ENCODE measurements at regions not wholly inside any gene's neighbourhood (a gene's known extent, or its start where the extent isn't known, plus 50 kb on each side); places are given as distances from the start of the nearest gene placed in this dataset.
A peak's percentile ranks its signal among the peaks of the same experiment; 100 is the strongest.

DNA sequence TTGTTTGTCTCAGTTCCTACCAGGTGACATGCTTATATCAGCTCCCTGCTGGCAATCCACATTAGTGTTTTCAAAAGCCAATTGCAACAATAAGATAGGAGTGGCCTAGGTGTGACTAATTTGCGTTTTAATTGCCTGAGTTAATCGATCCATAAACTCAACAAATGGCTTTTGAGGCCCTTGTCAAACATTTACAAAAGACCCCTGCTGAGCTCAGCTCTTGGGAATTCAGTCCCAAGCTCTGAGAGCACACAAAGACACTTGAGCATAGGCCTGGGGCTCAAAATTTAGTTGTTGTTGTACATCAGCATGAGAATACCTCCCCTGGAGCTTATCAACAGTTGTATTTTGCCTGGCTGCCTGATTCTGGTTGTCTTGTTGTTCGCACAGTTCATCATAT is 1134.4 kb upstream of the TSPY4 start:
- intact Hi-C loops (cut with DNase I; ENCODE audit: low total_unique reads) (no loop called here), in situ Hi-C loops (cut with MboI; ENCODE audit: low sequenced_read_pairs in 4 of 4) (no loop called here)
- no peak overlapping the region for H3K4me3 ChIP-seq
- H3K9me3 ChIP-seq, result no peaks in the 10 kb centered on the region
- ATAC-seq, result no peak
- H3K4me1 ChIP-seq, result no peaks in the 10 kb centered on the region
- TF ChIP-seq POLR2A (IDR thresholded peaks at IDR 0.05), result no peak
- TF ChIP-seq, protein P1, sequence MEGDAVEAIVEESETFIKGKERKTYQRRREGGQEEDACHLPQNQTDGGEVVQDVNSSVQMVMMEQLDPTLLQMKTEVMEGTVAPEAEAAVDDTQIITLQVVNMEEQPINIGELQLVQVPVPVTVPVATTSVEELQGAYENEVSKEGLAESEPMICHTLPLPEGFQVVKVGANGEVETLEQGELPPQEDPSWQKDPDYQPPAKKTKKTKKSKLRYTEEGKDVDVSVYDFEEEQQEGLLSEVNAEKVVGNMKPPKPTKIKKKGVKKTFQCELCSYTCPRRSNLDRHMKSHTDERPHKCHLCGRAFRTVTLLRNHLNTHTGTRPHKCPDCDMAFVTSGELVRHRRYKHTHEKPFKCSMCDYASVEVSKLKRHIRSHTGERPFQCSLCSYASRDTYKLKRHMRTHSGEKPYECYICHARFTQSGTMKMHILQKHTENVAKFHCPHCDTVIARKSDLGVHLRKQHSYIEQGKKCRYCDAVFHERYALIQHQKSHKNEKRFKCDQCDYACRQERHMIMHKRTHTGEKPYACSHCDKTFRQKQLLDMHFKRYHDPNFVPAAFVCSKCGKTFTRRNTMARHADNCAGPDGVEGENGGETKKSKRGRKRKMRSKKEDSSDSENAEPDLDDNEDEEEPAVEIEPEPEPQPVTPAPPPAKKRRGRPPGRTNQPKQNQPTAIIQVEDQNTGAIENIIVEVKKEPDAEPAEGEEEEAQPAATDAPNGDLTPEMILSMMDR (IDR thresholded peaks at IDR 0.05 in 4 of 5, conservative IDR thresholded peaks at IDR 0.05 in 1 of 5), result no peak
- H3K27ac ChIP-seq, result no peak overlapping the region
- no peaks in the 10 kb centered on the region for H3K27me3 ChIP-seq
- DNase-seq, result no peak
- no peaks in the 10 kb centered on the region for H3K36me3 ChIP-seq

DNA sequence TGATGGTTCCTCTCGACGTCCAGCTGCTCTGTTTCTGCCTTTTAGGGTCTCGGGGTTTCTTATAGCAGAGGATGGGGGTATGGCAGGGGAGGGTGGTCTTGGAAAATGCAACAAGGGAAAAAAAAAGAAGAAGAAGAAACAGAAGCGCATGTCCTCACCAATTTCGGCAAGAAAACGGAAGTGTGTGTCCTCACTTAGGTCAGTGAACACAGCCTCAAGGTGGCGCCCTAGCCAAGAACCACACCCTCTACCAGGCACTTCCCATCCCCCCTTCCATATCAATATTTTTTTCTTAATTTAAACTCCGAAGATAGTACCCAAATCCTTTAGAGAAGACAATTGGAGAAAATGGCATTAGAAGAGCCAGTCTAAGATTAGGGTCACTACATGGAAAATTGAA is 1096.1 kb upstream of the TSPY4 start:
- Histone ChIP-seq H3K27me3 (no peaks in the 10 kb centered on the region), H3K9me3 (no peaks in the 10 kb centered on the region), H3K4me1 (no peaks in the 10 kb centered on the region), H3K4me3 (no peak overlapping the region), H3K27ac (no peak overlapping the region), H3K36me3 (no peaks in the 10 kb centered on the region)
- DNase-seq (no peak), ATAC-seq (no peak)
- no peak for TF ChIP-seq POLR2A (IDR thresholded peaks at IDR 0.05)
- TF ChIP-seq, protein P1 (IDR thresholded peaks at IDR 0.05 in 4 of 5, conservative IDR thresholded peaks at IDR 0.05 in 1 of 5), result no peak
- intact Hi-C loops (cut with DNase I; ENCODE audit: low total_unique reads), result no loop called here
- in situ Hi-C loops (cut with MboI; ENCODE audit: low sequenced_read_pairs in 4 of 4), result no loop called here

DNA sequence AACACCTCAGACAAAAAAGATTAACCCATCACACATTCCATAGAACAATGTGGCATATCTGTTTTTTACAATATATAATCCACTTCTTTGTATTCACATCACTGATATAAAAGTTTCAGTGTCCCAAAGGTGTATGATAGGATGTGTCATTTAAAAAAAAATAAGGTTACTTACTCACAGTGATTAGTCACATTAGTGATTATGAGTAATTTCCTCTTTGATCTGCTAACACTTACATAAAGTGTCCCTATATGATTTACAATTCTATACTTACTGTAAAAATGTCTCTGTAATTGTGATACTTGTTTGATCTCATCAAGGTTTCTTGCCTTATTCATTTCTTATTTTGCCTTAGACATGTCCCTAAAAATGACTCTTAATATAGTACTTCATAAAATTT is 1063.5 kb upstream of the TSPY4 start:
- DNase-seq (no peak), ATAC-seq (no peak)
- in situ Hi-C loops (cut with MboI; ENCODE audit: low sequenced_read_pairs in 4 of 4) (loop anchor here in 1 of 4 donors (25.0 kb wide), 1 partner anchor 88 kb away; no protein-coding TSS in a partner anchor), intact Hi-C loops (cut with DNase I; ENCODE audit: low total_unique reads) (no loop called here)
- Histone ChIP-seq H3K27ac (no peak overlapping the region), H3K27me3 (no peaks in the 10 kb centered on the region), H3K36me3 (no peaks in the 10 kb centered on the region), H3K9me3 (no peaks in the 10 kb centered on the region), H3K4me1 (no peaks in the 10 kb centered on the region), H3K4me3 (no peak overlapping the region)
- no peak for TF ChIP-seq POLR2A (IDR thresholded peaks at IDR 0.05)
- TF ChIP-seq, protein P1 (IDR thresholded peaks at IDR 0.05 in 4 of 5, conservative IDR thresholded peaks at IDR 0.05 in 1 of 5), result no peak

DNA sequence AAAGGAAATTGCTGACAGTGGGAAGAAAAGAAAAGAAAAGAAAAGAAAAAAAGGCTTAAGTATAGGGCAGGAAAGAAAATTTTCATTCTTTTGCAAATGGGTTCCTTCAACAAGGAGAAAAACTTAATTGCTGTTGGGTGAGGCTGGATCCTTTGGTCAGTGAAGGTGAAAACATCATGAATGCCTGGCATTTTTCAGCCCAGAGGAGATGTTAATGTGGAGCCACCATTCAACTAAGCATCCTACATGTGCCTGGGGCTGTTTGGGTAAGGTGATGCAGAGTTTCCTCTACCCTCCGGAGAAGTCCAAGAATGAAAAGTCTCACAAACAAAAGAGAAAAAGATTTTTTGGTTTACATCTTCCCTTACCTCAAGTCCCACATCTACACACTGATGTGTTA is 1032.2 kb upstream of the TSPY4 start:
- TF ChIP-seq, protein P1 (IDR thresholded peaks at IDR 0.05 in 4 of 5, conservative IDR thresholded peaks at IDR 0.05 in 1 of 5), result no peak
- TF ChIP-seq POLR2A (IDR thresholded peaks at IDR 0.05), result no peak
- H3K27ac ChIP-seq, result no peak overlapping the region
- no peaks in the 10 kb centered on the region for H3K27me3 ChIP-seq
- no peaks in the 10 kb centered on the region for H3K4me1 ChIP-seq
- H3K4me3 ChIP-seq, result no peak overlapping the region
- no peak for ATAC-seq
- intact Hi-C loops (cut with DNase I; ENCODE audit: low total_unique reads), result no loop called here
- no peaks in the 10 kb centered on the region for H3K36me3 ChIP-seq
- in situ Hi-C loops (cut with MboI; ENCODE audit: low sequenced_read_pairs in 4 of 4), result no loop called here
- DNase-seq, result no peak
- H3K9me3 ChIP-seq, result no peaks in the 10 kb centered on the region

DNA sequence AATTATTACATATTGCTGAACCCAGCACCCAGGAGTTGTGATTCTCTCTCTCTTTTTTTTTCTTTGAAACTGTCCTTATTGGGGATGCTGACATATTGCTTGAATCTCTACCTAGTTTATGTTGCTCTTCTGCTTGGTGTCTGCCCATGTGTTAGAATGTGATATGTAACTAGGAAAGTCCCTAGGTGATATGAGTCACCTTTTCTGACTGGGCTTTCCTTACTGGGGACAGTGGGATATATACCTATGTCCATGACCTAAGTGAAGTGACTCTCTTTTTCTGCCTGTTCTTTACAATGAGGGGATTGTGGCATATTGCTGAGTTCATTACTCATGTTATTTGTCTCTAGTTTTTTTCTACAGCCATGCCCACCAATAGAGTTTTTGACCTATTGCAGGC is 1013.2 kb upstream of the TSPY4 start:
- intact Hi-C loops (cut with DNase I; ENCODE audit: low total_unique reads), result no loop called here
- no peak for TF ChIP-seq POLR2A (IDR thresholded peaks at IDR 0.05)
- TF ChIP-seq, protein P1 (IDR thresholded peaks at IDR 0.05 in 4 of 5, conservative IDR thresholded peaks at IDR 0.05 in 1 of 5), result no peak
- ATAC-seq, result no peak

More for the DNA sequence above, 1013.2 kb upstream of the TSPY4 start:
- DNase-seq, result no peak
- no peaks in the 10 kb centered on the region for H3K27me3 ChIP-seq
- H3K27ac ChIP-seq, result peak overlapping the region in 1 of 4 donors; percentile 20
- H3K4me1 ChIP-seq, result peaks cover 0 to 13% of the 10 kb centered on the region in 2 donors
- in situ Hi-C loops (cut with MboI; ENCODE audit: low sequenced_read_pairs in 4 of 4), result no loop called here
- no peak overlapping the region for H3K4me3 ChIP-seq
- H3K36me3 ChIP-seq, result no peaks in the 10 kb centered on the region
- H3K9me3 ChIP-seq, result no peaks in the 10 kb centered on the region

All from gastrocnemius medialis (tissue), 4 donors.